B cell (primary cell): ENCODE measurements at regions not wholly inside any gene's neighbourhood (a gene's known extent, or its start where the extent isn't known, plus 50 kb on each side); places are given as distances from the start of the nearest gene placed in this dataset.

Source experiments
- ATAC-seq: fragments of 200-7000 bp; cut with Tn5 transposase; one replicate; pipeline ENCODE4 v1.10.0; 2021; ENCODE audit warnings: low read depth, mild to moderate bottlenecking, moderate number of reproducible peaks, moderate library complexity
- CTCF ChIA-PET: fragments of 350-600 bp; sonication (Branson Sonifier 250); formaldehyde crosslinking; loops from one replicate; lab custom pipeline; 2021; ENCODE audit warnings: antibody characterized with exemption, inconsistent platforms; lab: Charles Lee
- POLR2A ChIA-PET: fragments of 350-600 bp; sonication (Branson Sonifier 250); formaldehyde crosslinking; loops from one replicate; lab custom pipeline; 2021; ENCODE audit warnings: antibody characterized with exemption; lab: Charles Lee
- DNase-seq: peaks from one replicate; pipeline ENCODE4 v3.0.0; 2013
- H2AFZ ChIP-seq: 2 replicates; pipeline ENCODE4 v1.6.1; 2012; ENCODE audit warnings: mild to moderate bottlenecking, low read depth, low read length; ENCODE audit not compliant: insufficient read depth, poor library complexity, severe bottlenecking
- H3K27ac ChIP-seq, 2 donors: 1 replicate in 1 of 2; 2 replicates in 1 of 2; pipeline ENCODE4 v1.5.1; 2012 to 2013; ENCODE audit warnings: low read length in 2 of 2, mild to moderate bottlenecking in 2 of 2, moderate library complexity in 1 of 2
- H3K27me3 ChIP-seq, 4 experiments: fragments of 200-600 bp in 1 of 4; sonication (generic) in 1 of 4; replicated peaks in 1 of 4; 1 replicate in 2 of 4; 2 replicates in 2 of 4; pipeline versions ENCODE4 v1.6.1 to v1.7.0; 2013 to 2016; ENCODE audit warnings: low read length in 3 of 4, mild to moderate bottlenecking in 2 of 4, mixed read lengths in 1 of 4, moderate library complexity in 1 of 4; ENCODE audit not compliant: insufficient read depth in 4 of 4, control insufficient read depth in 3 of 4; ENCODE audit errors: control extremely low read depth in 1 of 4
- H3K36me3 ChIP-seq, 2 experiments: replicated peaks in 1 of 2; 1 replicate in 1 of 2; 2 replicates in 1 of 2; pipeline versions ENCODE4 v1.6.1 to v1.7.1; 2013; ENCODE audit warnings: low read length in 1 of 2; ENCODE audit not compliant: insufficient read depth in 2 of 2, control insufficient read depth in 1 of 2; ENCODE audit errors: control extremely low read depth in 1 of 2, extremely low read depth in 1 of 2
- H3K4me1 ChIP-seq, 2 donors: fragments of 200-600 bp in 1 of 2; sonication (generic) in 1 of 2; 1 replicate in 1 of 2; 2 replicates in 1 of 2; pipeline versions ENCODE4 v1.5.1 to v1.6.1; 2013 to 2017; ENCODE audit warnings: low read length in 2 of 2; ENCODE audit not compliant: control insufficient read depth in 2 of 2, insufficient read depth in 2 of 2
- H3K4me2 ChIP-seq: replicated peaks from 2 replicates; pipeline ENCODE3; 2012; ENCODE audit warnings: mild to moderate bottlenecking, low read depth, low read length; ENCODE audit not compliant: poor library complexity, severe bottlenecking
- H3K4me3 ChIP-seq, 5 experiments: fragments of 200-600 bp in 1 of 5; sonication (generic) in 1 of 5; 1 replicate in 3 of 5; 2 replicates in 2 of 5; pipeline versions ENCODE4 v1.5.1 to v1.7.0; 2011 to 2016; ENCODE audit warnings: low read length in 4 of 5, mild to moderate bottlenecking in 4 of 5, low read depth in 2 of 5, control low read depth in 1 of 5, moderate library complexity in 1 of 5; ENCODE audit not compliant: insufficient read depth in 1 of 5; ENCODE audit errors: control extremely low read depth in 1 of 5, extremely low read depth in 1 of 5
- H3K79me2 ChIP-seq: fragments of 200-600 bp; sonication (generic); one replicate; pipeline ENCODE4 v1.6.0; 2016; ENCODE audit warnings: low read length; ENCODE audit not compliant: control insufficient read depth, insufficient read depth
- H3K9ac ChIP-seq: fragments of 200-600 bp; sonication (generic); 2 replicates; pipeline ENCODE4 v1.6.1; 2017; ENCODE audit warnings: mild to moderate bottlenecking, low read length, moderate library complexity
- H3K9me3 ChIP-seq, 3 donors: one replicate each; pipeline versions ENCODE4 v1.6.1 to v1.7.1; 2013; ENCODE audit warnings: low read length in 2 of 3; ENCODE audit not compliant: control insufficient read depth in 2 of 3, insufficient read depth in 1 of 3; ENCODE audit errors: control extremely low read depth in 1 of 3
- H4K20me1 ChIP-seq: 2 replicates; pipeline ENCODE4 v1.6.0; 2012; ENCODE audit warnings: mild to moderate bottlenecking, low read length; ENCODE audit not compliant: insufficient read depth, control insufficient read depth, poor library complexity, severe bottlenecking
- H3K27ac Mint-ChIP-seq: one replicate; pipeline ENCODE4 v1.8.0; 2021; ENCODE audit warnings: mixed read lengths
- H3K27me3 Mint-ChIP-seq: one replicate; pipeline ENCODE4 v1.8.0; 2021; ENCODE audit warnings: mixed read lengths
- H3K4me1 Mint-ChIP-seq: one replicate; pipeline ENCODE4 v1.8.0; 2021; ENCODE audit warnings: mixed read lengths
- H3K4me3 Mint-ChIP-seq: one replicate; pipeline ENCODE4 v1.8.0; 2021; ENCODE audit warnings: mixed read lengths
- H3K9me3 Mint-ChIP-seq: one replicate; pipeline ENCODE4 v1.8.0; 2022; ENCODE audit warnings: mixed read lengths; ENCODE audit not compliant: insufficient read depth
- CTCF ChIP-seq: fragments of 200-600 bp; IDR thresholded peaks from one replicate; pipeline ENCODE4 v1.8.0; 2022; ENCODE audit warnings: antibody characterized with exemption, mild to moderate bottlenecking
- EZH2 ChIP-seq: IDR thresholded peaks from 2 replicates; pipeline ENCODE4 v1.6.1; 2012; ENCODE audit warnings: borderline replicate concordance, low read depth, mild to moderate bottlenecking, moderate library complexity, low read length; ENCODE audit not compliant: insufficient read depth, poor library complexity, severe bottlenecking
- WGBS: methylation state at CpG from one replicate; pipeline ENCODE4 v1.1.5; 2013; ENCODE audit warnings: missing lambda C conversion rate; ENCODE audit not compliant: insufficient coverage; 5-methylcytosine and 5-hydroxymethylcytosine counted together
- intact Hi-C: fragments of 100-400 bp; cut with micrococcal nuclease; formaldehyde crosslinking; loops from one replicate; pipeline ENCODE4 v1.10.0; 2022

GRCh38 chr1:94677087-94677486, 135.5 kb upstream of the F3 start:
- no peaks in the 10 kb centered on the region for H3K36me3 ChIP-seq
- ChIA-PET POLR2A (no interaction called here), CTCF (no interaction called here)
- H3K27ac ChIP-seq = no peak overlapping the region
- no peak overlapping the region for H3K4me2 ChIP-seq
- H3K79me2 ChIP-seq = no peaks in the 10 kb centered on the region
- TF ChIP-seq CTCF (no peak), EZH2 (no peak)
- DNase-seq (no peak), ATAC-seq (no peak)
- intact Hi-C loops = no loop called here
- Mint-ChIP-seq H3K9me3 (no peaks in the 10 kb centered on the region), H3K4me3 (no peak overlapping the region), H3K27me3 (peaks cover 8% of the 10 kb centered on the region), H3K27ac (no peak overlapping the region), H3K4me1 (no peaks in the 10 kb centered on the region)
- peaks cover 0 to 3% (median 0%) of the 10 kb centered on the region in 3 donors for H3K9me3 ChIP-seq
- H3K27me3 ChIP-seq = peaks cover 0 to 1% (median 0%) of the 10 kb centered on the region in 4 experiments
- no peak overlapping the region for H3K9ac ChIP-seq
- no peaks in the 10 kb centered on the region for H4K20me1 ChIP-seq
- H2AFZ ChIP-seq = no peak overlapping the region
- H3K4me3 ChIP-seq = no peak overlapping the region
- WGBS = 80% methylated on average over 5 of the region's 5 CpGs
- H3K4me1 ChIP-seq = no peaks in the 10 kb centered on the region

GRCh38 chr1:94676686-94677085, 135.1 kb upstream of the F3 start:
- peaks cover 8% of the 10 kb centered on the region for H3K27me3 Mint-ChIP-seq
- no peaks in the 10 kb centered on the region for H3K36me3 ChIP-seq
- TF ChIP-seq CTCF = no peak
- H3K4me1 Mint-ChIP-seq = no peaks in the 10 kb centered on the region
- ChIA-PET POLR2A (no interaction called here), CTCF (no interaction called here)
- no peak overlapping the region for H3K4me3 Mint-ChIP-seq
- no peak overlapping the region for H3K27ac Mint-ChIP-seq
- H3K27me3 ChIP-seq = no peaks in the 10 kb centered on the region
- H4K20me1 ChIP-seq = no peaks in the 10 kb centered on the region
- H3K9ac ChIP-seq = no peak overlapping the region
- no peak overlapping the region for H2AFZ ChIP-seq
- ATAC-seq (no peak), DNase-seq (no peak)
- intact Hi-C loops = no loop called here
- WGBS = 78% methylated on average over 5 of the region's 6 CpGs
- H3K4me1 ChIP-seq = no peaks in the 10 kb centered on the region
- no peak overlapping the region for H3K4me3 ChIP-seq
- no peak overlapping the region for H3K4me2 ChIP-seq
- no peak overlapping the region for H3K27ac ChIP-seq
- H3K79me2 ChIP-seq = no peaks in the 10 kb centered on the region
- no peaks in the 10 kb centered on the region for H3K9me3 Mint-ChIP-seq
- peaks cover 0 to 3% (median 0%) of the 10 kb centered on the region in 3 donors for H3K9me3 ChIP-seq
